Neural progenitor cell (in vitro differentiated cells): ENCODE measurements at regions not wholly inside any gene's neighbourhood (a gene's known extent, or its start where the extent isn't known, plus 50 kb on each side); places are given as distances from the start of the nearest gene placed in this dataset.

Source experiments
- DNase-seq: peaks from one replicate; pipeline ENCODE4 v3.0.0-alpha.2; 2016; ENCODE audit warnings: low spot score
- H2AFZ ChIP-seq: fragments of 200-600 bp; sonication (generic); replicated peaks from 2 replicates; pipeline ENCODE4 v1.6.1; 2016; ENCODE audit warnings: antibody characterized with exemption
- H3F3A ChIP-seq: fragments of 200-600 bp; sonication (generic); 2 replicates; pipeline ENCODE4 v1.6.1; 2016; ENCODE audit warnings: antibody characterized with exemption, low read depth
- H3K27ac ChIP-seq: fragments of 200-600 bp; sonication (generic); 2 replicates; pipeline ENCODE4 v1.5.1; 2016; ENCODE audit warnings: mild to moderate bottlenecking
- H3K27me3 ChIP-seq: fragments of 200-600 bp; sonication (generic); 2 replicates; pipeline ENCODE4 v1.6.1; 2016; ENCODE audit warnings: mild to moderate bottlenecking, moderate library complexity
- H3K36me3 ChIP-seq: fragments of 200-600 bp; sonication (generic); 2 replicates; pipeline ENCODE4 v1.5.1; 2016
- H3K4me1 ChIP-seq: fragments of 200-600 bp; sonication (generic); 2 replicates; pipeline ENCODE4 v1.6.1; 2016; ENCODE audit warnings: mixed run types
- H3K4me2 ChIP-seq: fragments of 200-600 bp; sonication (generic); 2 replicates; pipeline ENCODE4 v1.6.1; 2016
- H3K4me3 ChIP-seq: fragments of 200-600 bp; sonication (generic); 2 replicates; pipeline ENCODE4 v1.5.1; 2016
- H3K79me2 ChIP-seq: fragments of 200-600 bp; sonication (generic); 2 replicates; pipeline ENCODE4 v1.6.1; 2016; ENCODE audit warnings: low read depth
- H3K9ac ChIP-seq: fragments of 200-600 bp; sonication (generic); 2 replicates; pipeline ENCODE4 v1.6.1; 2016
- H3K9me3 ChIP-seq: fragments of 200-600 bp; sonication (generic); 2 replicates; pipeline ENCODE4 v1.5.1; 2016; ENCODE audit warnings: low read depth
- H4K20me1 ChIP-seq: fragments of 200-600 bp; sonication (generic); 2 replicates; pipeline ENCODE4 v1.6.1; 2016; ENCODE audit warnings: low read depth
- H3K27ac Mint-ChIP-seq: 3 replicates; pipeline ENCODE4 v1.8.0; 2021; ENCODE audit warnings: mixed read lengths
- H3K27me3 Mint-ChIP-seq: 2 replicates; pipeline ENCODE4 v1.8.0; 2022; ENCODE audit warnings: low read depth, mild to moderate bottlenecking, inconsistent platforms, moderate library complexity, mixed read lengths; ENCODE audit not compliant: insufficient read depth
- H3K36me3 Mint-ChIP-seq: 3 replicates; pipeline ENCODE4 v1.8.0; 2021; ENCODE audit warnings: mixed read lengths
- H3K4me1 Mint-ChIP-seq: 3 replicates; pipeline ENCODE4 v1.8.0; 2021; ENCODE audit warnings: mixed read lengths
- H3K4me3 Mint-ChIP-seq: 3 replicates; pipeline ENCODE4 v1.8.0; 2021; ENCODE audit warnings: mild to moderate bottlenecking, moderate library complexity, mixed read lengths
- H3K9me3 Mint-ChIP-seq: 3 replicates; pipeline ENCODE4 v1.8.0; 2020; ENCODE audit warnings: mixed read lengths
- EZH2 ChIP-seq: fragments of 200-600 bp; sonication (generic); IDR thresholded peaks from 2 replicates; pipeline ENCODE4 v1.6.1; 2017; ENCODE audit warnings: antibody characterized with exemption, mild to moderate bottlenecking, moderate library complexity
- EZH2phosphoT487 ChIP-seq: fragments of 200-600 bp; sonication (generic); IDR thresholded peaks from 2 replicates; pipeline ENCODE4 v1.6.1; 2017; ENCODE audit warnings: antibody characterized with exemption
- TF ChIP-seq, protein P1 (sequence below): fragments of 200-600 bp; sonication (generic); IDR thresholded peaks from 2 replicates; pipeline ENCODE4 v1.5.1; 2017; ENCODE audit warnings: antibody characterized with exemption, mild to moderate bottlenecking

DNA sequence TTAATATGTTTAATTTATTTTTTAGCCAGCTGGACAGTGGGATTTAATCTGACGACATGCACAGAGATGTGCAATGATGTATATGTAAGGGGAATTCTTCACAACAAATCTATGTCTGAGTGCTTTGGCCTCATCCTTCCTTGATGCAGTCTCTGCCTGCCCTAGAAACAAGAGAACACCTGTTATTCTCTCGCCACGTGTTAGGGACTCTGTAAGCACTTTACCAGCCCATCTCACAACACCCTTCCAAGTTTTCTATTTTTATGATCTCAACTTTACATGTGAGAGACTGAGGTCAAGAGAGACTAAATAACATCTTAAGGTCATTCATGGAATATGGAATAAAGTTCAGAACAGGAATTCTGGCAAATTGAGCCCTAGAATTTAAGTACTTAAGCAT is 123.0 kb upstream of the GAS1 start:
- H2AFZ ChIP-seq, result no peak overlapping the region
- H3K4me2 ChIP-seq, result no peak overlapping the region
- no peaks in the 10 kb centered on the region for H3K79me2 ChIP-seq
- H3K27me3 ChIP-seq, result no peaks in the 10 kb centered on the region
- H3K4me1 ChIP-seq, result no peaks in the 10 kb centered on the region
- Mint-ChIP-seq H3K27ac (no peak overlapping the region), H3K36me3 (no peaks in the 10 kb centered on the region), H3K27me3 (peaks cover 5% of the 10 kb centered on the region), H3K4me3 (no peak overlapping the region), H3K4me1 (no peaks in the 10 kb centered on the region), H3K9me3 (no peaks in the 10 kb centered on the region)
- no peak overlapping the region for H3K9ac ChIP-seq
- no peaks in the 10 kb centered on the region for H3K36me3 ChIP-seq
- H3K9me3 ChIP-seq, result no peaks in the 10 kb centered on the region
- DNase-seq, result no peak
- no peaks in the 10 kb centered on the region for H4K20me1 ChIP-seq
- no peak overlapping the region for H3K4me3 ChIP-seq
- no peaks in the 10 kb centered on the region for H3F3A ChIP-seq
- TF ChIP-seq, protein P1, sequence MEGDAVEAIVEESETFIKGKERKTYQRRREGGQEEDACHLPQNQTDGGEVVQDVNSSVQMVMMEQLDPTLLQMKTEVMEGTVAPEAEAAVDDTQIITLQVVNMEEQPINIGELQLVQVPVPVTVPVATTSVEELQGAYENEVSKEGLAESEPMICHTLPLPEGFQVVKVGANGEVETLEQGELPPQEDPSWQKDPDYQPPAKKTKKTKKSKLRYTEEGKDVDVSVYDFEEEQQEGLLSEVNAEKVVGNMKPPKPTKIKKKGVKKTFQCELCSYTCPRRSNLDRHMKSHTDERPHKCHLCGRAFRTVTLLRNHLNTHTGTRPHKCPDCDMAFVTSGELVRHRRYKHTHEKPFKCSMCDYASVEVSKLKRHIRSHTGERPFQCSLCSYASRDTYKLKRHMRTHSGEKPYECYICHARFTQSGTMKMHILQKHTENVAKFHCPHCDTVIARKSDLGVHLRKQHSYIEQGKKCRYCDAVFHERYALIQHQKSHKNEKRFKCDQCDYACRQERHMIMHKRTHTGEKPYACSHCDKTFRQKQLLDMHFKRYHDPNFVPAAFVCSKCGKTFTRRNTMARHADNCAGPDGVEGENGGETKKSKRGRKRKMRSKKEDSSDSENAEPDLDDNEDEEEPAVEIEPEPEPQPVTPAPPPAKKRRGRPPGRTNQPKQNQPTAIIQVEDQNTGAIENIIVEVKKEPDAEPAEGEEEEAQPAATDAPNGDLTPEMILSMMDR, result no peak
- no peak overlapping the region for H3K27ac ChIP-seq

DNA sequence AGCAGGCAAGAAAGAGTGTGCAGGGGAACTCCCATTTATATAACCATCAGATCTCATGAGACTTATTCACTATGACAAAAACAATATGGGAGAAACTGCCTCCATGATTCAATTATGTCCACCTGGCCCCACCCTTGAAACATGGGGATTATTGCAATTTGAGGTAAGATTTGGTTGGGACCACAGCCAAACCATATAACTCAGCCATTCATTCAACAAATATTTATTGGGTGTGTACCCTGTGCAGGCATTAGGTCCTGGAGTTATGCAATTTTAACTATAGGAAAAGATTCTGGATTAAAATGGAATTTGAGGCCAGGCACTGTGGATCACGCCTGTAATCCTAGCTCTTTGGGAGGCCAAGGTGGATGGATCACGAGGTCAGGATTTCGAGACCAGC is 124.2 kb upstream of the GAS1 start:
- H3K36me3 Mint-ChIP-seq, result no peaks in the 10 kb centered on the region
- Histone ChIP-seq H3K9me3 (no peaks in the 10 kb centered on the region), H3K27ac (no peak overlapping the region), H3K79me2 (no peaks in the 10 kb centered on the region), H3K4me3 (no peak overlapping the region), H3K4me1 (no peaks in the 10 kb centered on the region), H3K4me2 (no peak overlapping the region), H3F3A (no peaks in the 10 kb centered on the region), H4K20me1 (no peaks in the 10 kb centered on the region), H2AFZ (no peak overlapping the region), H3K27me3 (no peaks in the 10 kb centered on the region), H3K9ac (no peak overlapping the region), H3K36me3 (no peaks in the 10 kb centered on the region)
- peaks cover 5% of the 10 kb centered on the region for H3K27me3 Mint-ChIP-seq
- H3K9me3 Mint-ChIP-seq, result no peaks in the 10 kb centered on the region
- H3K4me1 Mint-ChIP-seq, result no peaks in the 10 kb centered on the region
- H3K27ac Mint-ChIP-seq, result no peak overlapping the region
- TF ChIP-seq EZH2 (no peak), EZH2phosphoT487 (no peak)
- TF ChIP-seq, protein P1, result no peak
- no peak overlapping the region for H3K4me3 Mint-ChIP-seq
- no peak for DNase-seq

DNA sequence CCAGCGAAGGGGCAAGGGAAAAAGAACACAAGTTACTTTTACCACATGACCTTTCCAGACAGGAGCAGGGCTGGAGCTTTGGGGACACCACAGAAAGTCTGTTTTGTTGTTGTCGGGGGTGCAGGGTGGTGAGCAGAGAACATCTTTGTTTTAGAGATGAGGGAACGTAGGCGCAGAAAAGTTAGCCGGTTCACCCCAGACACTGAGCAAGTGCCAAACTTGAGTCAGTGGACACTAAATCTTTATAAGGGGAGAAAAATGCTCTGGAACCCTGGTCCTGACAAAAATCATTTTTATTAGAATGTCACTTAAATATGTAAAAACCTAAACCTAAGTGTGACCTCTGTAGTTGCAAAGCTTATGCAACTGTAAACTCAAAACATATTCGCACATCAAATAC is 126.4 kb upstream of the GAS1 start:
- Histone ChIP-seq H3K4me3 (no peak overlapping the region), H3K4me1 (no peaks in the 10 kb centered on the region), H3K36me3 (no peaks in the 10 kb centered on the region), H3K79me2 (no peaks in the 10 kb centered on the region), H2AFZ (peak overlapping the region; percentile 59), H3K4me2 (no peak overlapping the region), H3K9ac (no peak overlapping the region), H3K27me3 (no peaks in the 10 kb centered on the region), H4K20me1 (no peaks in the 10 kb centered on the region), H3F3A (no peaks in the 10 kb centered on the region), H3K9me3 (no peaks in the 10 kb centered on the region), H3K27ac (no peak overlapping the region)
- Mint-ChIP-seq H3K36me3 (no peaks in the 10 kb centered on the region), H3K27me3 (peaks cover 6% of the 10 kb centered on the region), H3K4me1 (no peaks in the 10 kb centered on the region), H3K27ac (no peak overlapping the region), H3K9me3 (peaks cover under 1% of the 10 kb centered on the region), H3K4me3 (no peak overlapping the region)
- DNase-seq, result no peak
- TF ChIP-seq EZH2, result no peak
- TF ChIP-seq EZH2phosphoT487, result no peak
- TF ChIP-seq, protein P1, result no peak

DNA sequence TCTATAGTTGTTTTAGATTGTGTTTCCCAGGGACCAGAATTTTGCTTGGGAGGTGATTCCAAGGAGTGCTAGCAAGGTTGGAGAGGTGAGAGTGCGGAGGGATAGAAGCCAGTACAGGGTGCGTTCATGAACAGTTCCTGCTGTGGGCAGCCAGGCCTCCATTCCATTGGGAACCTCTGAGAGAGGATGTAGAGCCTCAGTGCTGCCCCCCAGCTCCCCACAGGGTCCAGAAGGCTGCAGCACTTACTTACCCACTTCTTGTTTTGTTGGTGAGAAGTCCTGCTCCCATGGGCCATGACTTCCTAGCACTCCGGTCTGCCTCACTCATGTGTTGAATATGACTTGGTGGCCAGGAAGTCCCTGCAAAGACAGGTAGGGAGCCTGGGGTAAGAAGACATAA is 128.2 kb upstream of the GAS1 start:
- Histone ChIP-seq H3K4me2 (no peak overlapping the region), H3K4me3 (no peak overlapping the region), H3K9ac (no peak overlapping the region), H2AFZ (no peak overlapping the region), H4K20me1 (no peaks in the 10 kb centered on the region), H3K79me2 (no peaks in the 10 kb centered on the region), H3F3A (no peaks in the 10 kb centered on the region), H3K27ac (no peak overlapping the region), H3K27me3 (no peaks in the 10 kb centered on the region), H3K4me1 (no peaks in the 10 kb centered on the region), H3K36me3 (no peaks in the 10 kb centered on the region), H3K9me3 (no peaks in the 10 kb centered on the region)
- Mint-ChIP-seq H3K27me3 (peaks cover 6% of the 10 kb centered on the region), H3K4me1 (no peaks in the 10 kb centered on the region), H3K9me3 (peaks cover 12% of the 10 kb centered on the region), H3K36me3 (no peaks in the 10 kb centered on the region), H3K27ac (no peak overlapping the region), H3K4me3 (no peak overlapping the region)
- TF ChIP-seq, protein P1, result no peak
- TF ChIP-seq EZH2phosphoT487 (no peak), EZH2 (no peak)
- no peak for DNase-seq
